GM18498 (cell line): ENCODE measurements at regions not wholly inside any gene's neighbourhood (a gene's known extent, or its start where the extent isn't known, plus 50 kb on each side); places are given as distances from the start of the nearest gene placed in this dataset.
"Not testable (repeated sequence)": the region's sequence is repeated elsewhere in the genome, so short reads cannot be mapped to it uniquely, and the experiment has no call there.

ENCODE experiments used
- ATAC-seq: cut with Tn5 transposase; IDR thresholded peaks from one replicate; pipeline ENCODE4 v1.9.1; 2021; ENCODE audit warnings: mild to moderate bottlenecking, moderate library complexity; ENCODE audit not compliant: unreplicated experiment

- no peak for ATAC-seq
Measured at GRCh38 chr2:2788076-2788475, 457.0 kb upstream of the MYT1L start.

- no peak for ATAC-seq
Measured at GRCh38 chr2:2787301-2787907, 456.3 kb upstream of the MYT1L start.

GRCh38 chr2:2782007-2782406 lies 450.9 kb upstream of the MYT1L start:
- ATAC-seq, result no peak

GRCh38 chr2:2779727-2780126 lies 448.7 kb upstream of the MYT1L start:
- no peak for ATAC-seq

GRCh38 chr2:2777876-2778275 lies 446.8 kb upstream of the MYT1L start:
- no peak for ATAC-seq

- ATAC-seq, result no peak
Measured at GRCh38 chr2:2777213-2777612, 446.1 kb upstream of the MYT1L start.

GRCh38 chr2:2775018-2775417 lies 443.9 kb upstream of the MYT1L start:
- ATAC-seq, result no peak

- ATAC-seq, result no peak
Measured at GRCh38 chr2:2773692-2774091, 442.6 kb upstream of the MYT1L start.

GRCh38 chr2:2773080-2773479 lies 442.0 kb upstream of the MYT1L start:
- not testable (repeated sequence) for ATAC-seq

- no peak for ATAC-seq
Measured at GRCh38 chr2:2771721-2772411, 440.8 kb upstream of the MYT1L start.

GRCh38 chr2:2769481-2770431 lies 438.7 kb upstream of the MYT1L start:
- no peak for ATAC-seq

GRCh38 chr2:2768476-2768875 lies 437.4 kb upstream of the MYT1L start:
- no peak for ATAC-seq

- no peak for ATAC-seq
Measured at GRCh38 chr2:2767837-2768236, 436.8 kb upstream of the MYT1L start.

- ATAC-seq, result no peak
Measured at GRCh38 chr2:2765839-2766495, 434.9 kb upstream of the MYT1L start.

- no peak for ATAC-seq
Measured at GRCh38 chr2:2765176-2765800, 434.2 kb upstream of the MYT1L start.

- ATAC-seq, result no peak
Measured at GRCh38 chr2:2764739-2765138, 433.7 kb upstream of the MYT1L start.

GRCh38 chr2:2764001-2764355 lies 432.9 kb upstream of the MYT1L start:
- ATAC-seq, result no peak

GRCh38 chr2:2763351-2764000 lies 432.4 kb upstream of the MYT1L start:
- no peak for ATAC-seq

GRCh38 chr2:2762913-2763312 lies 431.8 kb upstream of the MYT1L start:
- ATAC-seq, result no peak

- ATAC-seq, result no peak
Measured at GRCh38 chr2:2762166-2762908, 431.3 kb upstream of the MYT1L start.
